Right lobe of liver (tissue), 4 donors: ENCODE measurements at regions not wholly inside any gene's neighbourhood (a gene's known extent, or its start where the extent isn't known, plus 50 kb on each side); places are given as distances from the start of the nearest gene placed in this dataset.

Source experiments
- CTCF ChIP-seq, 4 donors: fragments of 200-600 bp in 3 of 4; fragments of 450-650 bp in 1 of 4; IDR thresholded peaks; one replicate each; pipeline versions ENCODE4 v1.5.1 to v1.8.0; 2016 to 2022; ENCODE audit warnings: antibody characterized with exemption in 4 of 4, mild to moderate bottlenecking in 2 of 4
- POLR2A ChIP-seq: fragments of 450-650 bp; IDR thresholded peaks from one replicate; pipeline ENCODE4 v1.6.1; 2017; ENCODE audit warnings: antibody characterized with exemption, mild to moderate bottlenecking
- donor health status: DM: no; HTN: no; CAD: no.
- donor health status: DM: no; HTN: no; CAD: no.
- donor health status: DM: no; HTN: yes; CAD: no.

- TF ChIP-seq CTCF (IDR thresholded peaks at IDR 0.05) (no peak), POLR2A (no peak)
These were observed 257.3 kb downstream of the EPHA4 start for GRCh38 chr2:221314786-221315185.
